Upper lobe of left lung (tissue), 6 donors: ENCODE measurements at regions not wholly inside any gene's neighbourhood (a gene's known extent, or its start where the extent isn't known, plus 50 kb on each side); places are given as distances from the start of the nearest gene placed in this dataset.

Source experiments
- ATAC-seq, 2 donors: fragments of 200-7000 bp; cut with Tn5 transposase; one replicate each; pipeline ENCODE4 v1.9.1; 2022; ENCODE audit warnings: mild to moderate bottlenecking in 2 of 2, moderate library complexity in 2 of 2; ENCODE audit not compliant: low FRiP score in 2 of 2
- DNase-seq, 2 donors: peaks; one replicate each; pipeline ENCODE4 v3.0.0-alpha.2; 2019 to 2020
- H3K27ac ChIP-seq, 4 donors: fragments of 200-600 bp; sonication (generic); one replicate each; pipeline ENCODE4 v1.5.1; 2016 to 2019
- H3K27me3 ChIP-seq, 4 donors: fragments of 200-600 bp; sonication (generic); one replicate each; pipeline ENCODE4 v1.5.1; 2017 to 2019
- H3K36me3 ChIP-seq, 4 donors: fragments of 200-600 bp; sonication (generic); one replicate each; pipeline ENCODE4 v1.5.1; 2016 to 2019
- H3K4me1 ChIP-seq, 4 donors: fragments of 200-600 bp; sonication (generic); one replicate each; pipeline ENCODE4 v1.5.1; 2018 to 2019
- H3K4me3 ChIP-seq, 4 donors: fragments of 200-600 bp; sonication (generic); one replicate each; pipeline ENCODE4 v1.5.1; 2017 to 2019; ENCODE audit warnings: mild to moderate bottlenecking in 2 of 4, moderate library complexity in 1 of 4
- H3K9me3 ChIP-seq, 4 donors: fragments of 200-600 bp; sonication (generic); one replicate each; pipeline ENCODE4 v1.5.1; 2018 to 2019
- CTCF ChIP-seq, 6 experiments: fragments of 450-650 bp in 4 of 6; fragments of 200-600 bp in 2 of 6; sonication (generic) in 2 of 6; IDR thresholded peaks; one replicate each; pipeline ENCODE4 v1.5.1; 2016 to 2019; ENCODE audit warnings: antibody characterized with exemption in 6 of 6
- EP300 ChIP-seq, 4 donors: sonication (generic); formaldehyde crosslinking; IDR thresholded peaks; one replicate each; pipeline ENCODE4 v1.5.1; 2017; ENCODE audit warnings: antibody characterized with exemption in 4 of 4, control low read depth in 2 of 4
- POLR2A ChIP-seq, 4 donors: fragments of 450-650 bp; IDR thresholded peaks; one replicate each; pipeline ENCODE4 v1.5.1; 2016 to 2017; ENCODE audit warnings: antibody characterized with exemption in 4 of 4, mild to moderate bottlenecking in 2 of 4
- POLR2AphosphoS5 ChIP-seq, 2 donors: sonication (generic); formaldehyde crosslinking; IDR thresholded peaks; one replicate each; pipeline ENCODE4 v1.5.1; 2017; ENCODE audit warnings: antibody characterized with exemption in 2 of 2
- WGBS, 2 donors: methylation state at CpG; one replicate each; pipeline ENCODE4 v1.1.5; 2017 to 2018; 5-methylcytosine and 5-hydroxymethylcytosine counted together
- donor health status: DM: no; HTN: no; CAD: no; lungs with moderate emphysema.
- donor health status: DM: no; HTN: yes; CAD: no; lungs with severe emphysema.

- H3K36me3 ChIP-seq: no peaks in the 10 kb centered on the region
- ATAC-seq: no peak
- H3K27me3 ChIP-seq: no peaks in the 10 kb centered on the region
- WGBS, 2 donors: 84 to 93% methylated on average over 3 to 6 of the region's 6 CpGs
- H3K4me1 ChIP-seq: peaks cover 41 to 65% (median 53%) of the 10 kb centered on the region in 4 donors
- no peak for DNase-seq
- no peak for TF ChIP-seq EP300 (IDR thresholded peaks at IDR 0.05)
- no peak for TF ChIP-seq POLR2AphosphoS5 (IDR thresholded peaks at IDR 0.05)
- TF ChIP-seq POLR2A (IDR thresholded peaks at IDR 0.05): no peak
- no peak for TF ChIP-seq CTCF (IDR thresholded peaks at IDR 0.05)
- peak overlapping the region in 1 of 4 donors; percentile 95 for H3K27ac ChIP-seq
- H3K9me3 ChIP-seq: no peaks in the 10 kb centered on the region
- no peak overlapping the region for H3K4me3 ChIP-seq
These were observed 116.9 kb upstream of the PTPN1 start for GRCh38 chr20:50393242-50393641.

- Histone ChIP-seq H3K4me1 (peaks cover 43 to 66% (median 57%) of the 10 kb centered on the region in 4 donors), H3K4me3 (no peak overlapping the region), H3K36me3 (no peaks in the 10 kb centered on the region), H3K9me3 (no peaks in the 10 kb centered on the region), H3K27ac (peak overlapping the region; percentile 87 to 95 (median 90)), H3K27me3 (no peaks in the 10 kb centered on the region)
- ATAC-seq (no peak), DNase-seq (peak in 1 of 2 donors; percentile 61)
- WGBS, 2 donors: 73 to 81% methylated on average over 19 to 24 of the region's 24 CpGs
- TF ChIP-seq EP300 (IDR thresholded peaks at IDR 0.05): peak in 1 of 4 donors; percentile 1
- no peak for TF ChIP-seq CTCF (IDR thresholded peaks at IDR 0.05)
- no peak for TF ChIP-seq POLR2AphosphoS5 (IDR thresholded peaks at IDR 0.05)
- TF ChIP-seq POLR2A (IDR thresholded peaks at IDR 0.05): no peak
These were observed 116.1 kb upstream of the PTPN1 start for GRCh38 chr20:50393990-50394561.

GRCh38 chr20:50394569-50394968 is 115.6 kb upstream of the PTPN1 start:
- ATAC-seq: peak in 1 of 2 donors; percentile 54
- WGBS, 2 donors: 62 to 71% methylated on average over 10 to 11 of the region's 11 CpGs
- Histone ChIP-seq H3K36me3 (no peaks in the 10 kb centered on the region), H3K9me3 (no peaks in the 10 kb centered on the region), H3K4me1 (peaks cover 43 to 66% (median 57%) of the 10 kb centered on the region in 4 donors), H3K27me3 (no peaks in the 10 kb centered on the region), H3K27ac (peak overlapping the region; percentile 87 to 95 (median 90)), H3K4me3 (no peak overlapping the region)
- TF ChIP-seq CTCF (IDR thresholded peaks at IDR 0.05) (no peak), POLR2A (IDR thresholded peaks at IDR 0.05) (peak in 1 of 4 donors; percentile 21), EP300 (IDR thresholded peaks at IDR 0.05) (peak in 1 of 4 donors; percentile 7), POLR2AphosphoS5 (IDR thresholded peaks at IDR 0.05) (no peak)
- DNase-seq: peak in 1 of 2 donors; percentile 62

- H3K4me1 ChIP-seq: peaks cover 44 to 66% (median 58%) of the 10 kb centered on the region in 4 donors
- peak; percentile 52 to 94 for DNase-seq
These were observed 114.9 kb upstream of the PTPN1 start for GRCh38 chr20:50395251-50395729.

More at GRCh38 chr20:50395251-50395729, 114.9 kb upstream of the PTPN1 start:
- TF ChIP-seq EP300 (IDR thresholded peaks at IDR 0.05) (peak; percentile 100), CTCF (IDR thresholded peaks at IDR 0.05) (peak in 1 of 6 experiments; percentile 6), POLR2A (IDR thresholded peaks at IDR 0.05) (peak in 2 of 4 donors; percentile 21 to 67), POLR2AphosphoS5 (IDR thresholded peaks at IDR 0.05) (peak; percentile 100)
- Histone ChIP-seq H3K27ac (peak overlapping the region; percentile 87 to 95 (median 90)), H3K9me3 (no peaks in the 10 kb centered on the region), H3K36me3 (no peaks in the 10 kb centered on the region), H3K4me3 (no peak overlapping the region), H3K27me3 (no peaks in the 10 kb centered on the region)
- 18 to 21% methylated on average over 2 to 11 of the region's 11 CpGs for WGBS, 2 donors
- ATAC-seq: peak; percentile 82 to 85
